NT2/D1 (cell line): ENCODE measurements at regions not wholly inside any gene's neighbourhood (a gene's known extent, or its start where the extent isn't known, plus 50 kb on each side); places are given as distances from the start of the nearest gene placed in this dataset.

ENCODE experiments used
- SUZ12 ChIP-seq: IDR thresholded peaks from 2 replicates; pipeline ENCODE4 v1.6.1; 2011; ENCODE audit not compliant: insufficient read length, insufficient read depth; ENCODE audit errors: extremely low read depth
- YY1 ChIP-seq: IDR thresholded peaks from 2 replicates; pipeline ENCODE4 v1.6.1; 2011; ENCODE audit not compliant: insufficient read length, insufficient read depth
- ZNF274 ChIP-seq: IDR thresholded peaks from 2 replicates; pipeline ENCODE4 v1.6.1; 2011; ENCODE audit warnings: mild to moderate bottlenecking, low read depth, low read length

DNA sequence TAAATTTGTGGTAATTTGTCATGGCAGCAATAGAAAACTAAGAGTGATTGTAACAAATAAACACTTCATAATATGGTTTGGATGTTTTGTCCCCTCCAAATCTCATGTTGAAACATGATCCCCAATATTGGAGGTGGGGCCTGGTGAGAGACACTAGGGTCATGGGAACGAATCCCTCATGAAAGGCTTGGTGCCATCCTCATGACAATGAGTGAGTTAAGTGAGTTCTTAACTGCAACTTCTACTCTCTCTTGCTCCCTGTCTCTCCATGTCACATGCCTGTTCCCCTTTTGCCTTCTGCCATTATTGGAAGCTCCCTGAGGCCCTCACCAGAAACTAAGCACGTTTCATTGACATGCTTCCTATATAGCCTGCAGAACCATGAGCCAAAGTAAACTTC, 1233.2 kb downstream of the OLFM4 start:
- TF ChIP-seq ZNF274 = no peak
- TF ChIP-seq SUZ12 = no peak
- TF ChIP-seq YY1 = no peak
